ENCODE measurements at regions not wholly inside any gene's neighbourhood (a gene's known extent, or its start where the extent isn't known, plus 50 kb on each side); places are given as distances from the start of the nearest gene placed in this dataset.

GRCh38 chr3:145550522-145550921 lies 610.5 kb downstream of the PLOD2 start:
- no peak for TF ChIP-seq CTCF (IDR thresholded peaks at IDR 0.05)
- no peak for TF ChIP-seq POLR2A (IDR thresholded peaks at IDR 0.05)

Measured in body of pancreas (tissue), 4 donors.